ENCODE measurements at regions not wholly inside any gene's neighbourhood (a gene's known extent, or its start where the extent isn't known, plus 50 kb on each side); places are given as distances from the start of the nearest gene placed in this dataset.

- no peak for TF ChIP-seq SIN3A (IDR thresholded peaks at IDR 0.05; ENCODE audit: low read depth, low read length)
- TF ChIP-seq CTCF (IDR thresholded peaks at IDR 0.05 in 2 of 3, conservative IDR thresholded peaks at IDR 0.05 in 1 of 3; ENCODE audit: control insufficient read depth in 2 of 3, extremely low read depth in 1 of 3, insufficient read depth in 1 of 3, low read depth in 3 of 3, low read length in 3 of 3), result no peak
- TF ChIP-seq CREM (IDR thresholded peaks at IDR 0.05; ENCODE audit: low read depth), result no peak
- no peak for TF ChIP-seq MEF2B (IDR thresholded peaks at IDR 0.05; ENCODE audit: partially characterized antibody, poor library complexity, severe bottlenecking)
These were observed 253.4 kb downstream of the JRKL start for GRCh38 chr11:96643173-96643572.

All from GM12878 (cell line).